ENCODE measurements at regions not wholly inside any gene's neighbourhood (a gene's known extent, or its start where the extent isn't known, plus 50 kb on each side); places are given as distances from the start of the nearest gene placed in this dataset.
A peak's percentile ranks its signal among the peaks of the same experiment; 100 is the strongest.
"Not testable (repeated sequence)": the region's sequence is repeated elsewhere in the genome, so short reads cannot be mapped to it uniquely, and the experiment has no call there.

GRCh38 chr14:65961004-65961403 lies 525.2 kb upstream of the CCDC196 start:
- H3K4me3 ChIP-seq = no peak overlapping the region
- no peaks in the 10 kb centered on the region for H3K36me3 ChIP-seq
- no peaks in the 10 kb centered on the region for H3K9me3 ChIP-seq
- peak; percentile 9 for DNase-seq
- H3K27me3 ChIP-seq = no peaks in the 10 kb centered on the region

- H3K36me3 ChIP-seq = no peaks in the 10 kb centered on the region
Measured at GRCh38 chr14:65962952-65963351, 523.2 kb upstream of the CCDC196 start.

GRCh38 chr14:65964366-65964765 lies 521.8 kb upstream of the CCDC196 start:
- Histone ChIP-seq H3K4me3 (no peak overlapping the region), H3K9me3 (no peaks in the 10 kb centered on the region), H3K36me3 (no peaks in the 10 kb centered on the region), H3K27me3 (no peaks in the 10 kb centered on the region)
- DNase-seq = no peak

More at GRCh38 chr14:65962952-65963351, 523.2 kb upstream of the CCDC196 start:
- no peak for DNase-seq
- Histone ChIP-seq H3K27me3 (no peaks in the 10 kb centered on the region), H3K9me3 (no peaks in the 10 kb centered on the region), H3K4me3 (no peak overlapping the region)

GRCh38 chr14:65966188-65966587 lies 520.0 kb upstream of the CCDC196 start:
- Histone ChIP-seq H3K36me3 (no peaks in the 10 kb centered on the region), H3K4me3 (no peak overlapping the region), H3K9me3 (no peaks in the 10 kb centered on the region), H3K27me3 (no peaks in the 10 kb centered on the region)
- no peak for DNase-seq

- no peaks in the 10 kb centered on the region for H3K9me3 ChIP-seq
- H3K4me3 ChIP-seq = no peak overlapping the region
- DNase-seq = no peak
- H3K27me3 ChIP-seq = no peaks in the 10 kb centered on the region
- no peaks in the 10 kb centered on the region for H3K36me3 ChIP-seq
Measured at GRCh38 chr14:65972346-65972870, 513.8 kb upstream of the CCDC196 start.

- no peaks in the 10 kb centered on the region for H3K27me3 ChIP-seq
- no peaks in the 10 kb centered on the region for H3K9me3 ChIP-seq
- H3K36me3 ChIP-seq = no peaks in the 10 kb centered on the region
- no peak for DNase-seq
- H3K4me3 ChIP-seq = no peak overlapping the region
Measured at GRCh38 chr14:65972891-65973290, 513.3 kb upstream of the CCDC196 start.

GRCh38 chr14:65975865-65976264 lies 510.3 kb upstream of the CCDC196 start:
- no peak overlapping the region for H3K4me3 ChIP-seq
- no peaks in the 10 kb centered on the region for H3K27me3 ChIP-seq
- DNase-seq = no peak
- no peaks in the 10 kb centered on the region for H3K36me3 ChIP-seq
- no peaks in the 10 kb centered on the region for H3K9me3 ChIP-seq

- no peaks in the 10 kb centered on the region for H3K27me3 ChIP-seq
- H3K4me3 ChIP-seq = no peak overlapping the region
- peak; percentile 6 for DNase-seq
- no peaks in the 10 kb centered on the region for H3K36me3 ChIP-seq
- no peaks in the 10 kb centered on the region for H3K9me3 ChIP-seq
Measured at GRCh38 chr14:65976761-65977404, 509.3 kb upstream of the CCDC196 start.

GRCh38 chr14:65981192-65981843 lies 504.9 kb upstream of the CCDC196 start:
- no peaks in the 10 kb centered on the region for H3K27me3 ChIP-seq
- H3K9me3 ChIP-seq = no peaks in the 10 kb centered on the region
- no peak overlapping the region for H3K4me3 ChIP-seq
- no peak for DNase-seq
- no peaks in the 10 kb centered on the region for H3K36me3 ChIP-seq

- no peak overlapping the region for H3K4me3 ChIP-seq
- no peaks in the 10 kb centered on the region for H3K27me3 ChIP-seq
- H3K9me3 ChIP-seq = no peaks in the 10 kb centered on the region
- no peak for DNase-seq
- H3K36me3 ChIP-seq = no peaks in the 10 kb centered on the region
Measured at GRCh38 chr14:65986041-65986440, 500.1 kb upstream of the CCDC196 start.

- Histone ChIP-seq H3K9me3 (no peaks in the 10 kb centered on the region), H3K4me3 (no peak overlapping the region), H3K27me3 (no peaks in the 10 kb centered on the region), H3K36me3 (no peaks in the 10 kb centered on the region)
- no peak for DNase-seq
Measured at GRCh38 chr14:65989981-65990380, 496.2 kb upstream of the CCDC196 start.

GRCh38 chr14:65991104-65991503 lies 495.1 kb upstream of the CCDC196 start:
- no peak for DNase-seq
- Histone ChIP-seq H3K9me3 (no peaks in the 10 kb centered on the region), H3K36me3 (no peaks in the 10 kb centered on the region)

GRCh38 chr14:65991935-65992334 lies 494.2 kb upstream of the CCDC196 start:
- H3K9me3 ChIP-seq, H3K36me3 ChIP-seq, DNase-seq, H3K4me3 ChIP-seq, H3K27me3 ChIP-seq: not testable (repeated sequence)

More at GRCh38 chr14:65991104-65991503, 495.1 kb upstream of the CCDC196 start:
- Histone ChIP-seq H3K27me3 (no peaks in the 10 kb centered on the region), H3K4me3 (no peak overlapping the region)

GRCh38 chr14:65993103-65993502 lies 493.1 kb upstream of the CCDC196 start:
- no peak for DNase-seq
- no peak overlapping the region for H3K4me3 ChIP-seq
- H3K36me3 ChIP-seq = no peaks in the 10 kb centered on the region
- no peaks in the 10 kb centered on the region for H3K27me3 ChIP-seq
- no peaks in the 10 kb centered on the region for H3K9me3 ChIP-seq

GRCh38 chr14:65993996-65994395 lies 492.2 kb upstream of the CCDC196 start:
- Histone ChIP-seq H3K36me3 (no peaks in the 10 kb centered on the region), H3K9me3 (no peaks in the 10 kb centered on the region), H3K27me3 (no peaks in the 10 kb centered on the region), H3K4me3 (no peak overlapping the region)
- no peak for DNase-seq

GRCh38 chr14:65997347-65997746 lies 488.8 kb upstream of the CCDC196 start:
- Histone ChIP-seq H3K27me3 (no peaks in the 10 kb centered on the region), H3K36me3 (no peaks in the 10 kb centered on the region), H3K9me3 (no peaks in the 10 kb centered on the region), H3K4me3 (no peak overlapping the region)
- DNase-seq = no peak

- Histone ChIP-seq H3K36me3 (no peaks in the 10 kb centered on the region), H3K27me3 (no peaks in the 10 kb centered on the region), H3K4me3 (no peak overlapping the region), H3K9me3 (no peaks in the 10 kb centered on the region)
- no peak for DNase-seq
Measured at GRCh38 chr14:65999865-66000264, 486.3 kb upstream of the CCDC196 start.

GRCh38 chr14:66000766-66001165 lies 485.4 kb upstream of the CCDC196 start:
- Histone ChIP-seq H3K36me3 (no peaks in the 10 kb centered on the region), H3K4me3 (no peak overlapping the region), H3K27me3 (no peaks in the 10 kb centered on the region; the same call in 1 of the 2 replicates), H3K9me3 (no peaks in the 10 kb centered on the region)
- no peak for DNase-seq

All from MG63 (cell line).